ENCODE measurements at regions not wholly inside any gene's neighbourhood (a gene's known extent, or its start where the extent isn't known, plus 50 kb on each side); places are given as distances from the start of the nearest gene placed in this dataset.
"Not testable (repeated sequence)": the region's sequence is repeated elsewhere in the genome, so short reads cannot be mapped to it uniquely, and the experiment has no call there.

GRCh38 chr3:67244130-67244529, 246.0 kb downstream of the KBTBD8 start:
- H3K9me3 ChIP-seq (replicated peaks; ENCODE audit: insufficient read depth, low read length): no peaks in the 10 kb centered on the region
- H3F3A ChIP-seq (ENCODE audit: insufficient read depth, low read length): no peaks in the 10 kb centered on the region
- no peaks in the 10 kb centered on the region for H4K20me1 ChIP-seq (ENCODE audit: insufficient read depth, low read length)
- no peak overlapping the region for H3K4me3 ChIP-seq (ENCODE audit: low read length)
- no peak overlapping the region for H3K4me2 ChIP-seq (ENCODE audit: low read depth, low read length)
- no peaks in the 10 kb centered on the region for H3K79me2 ChIP-seq (ENCODE audit: low read length)
- H3K9ac ChIP-seq (ENCODE audit: low read length): no peak overlapping the region
- TF ChIP-seq EZH2phosphoT487 (IDR thresholded peaks at IDR 0.05; ENCODE audit: low read length) (no peak), CTCF (IDR thresholded peaks at IDR 0.05; ENCODE audit: low read length) (no peak), EZH2 (optimal IDR thresholded peaks at IDR 0.05; ENCODE audit: low read depth, low read length) (no peak)
- H3K27ac ChIP-seq (ENCODE audit: low read length): no peak overlapping the region
- H2AFZ ChIP-seq (ENCODE audit: low read length): no peak overlapping the region
- H3K4me1 ChIP-seq (ENCODE audit: low read length): no peaks in the 10 kb centered on the region
- no peaks in the 10 kb centered on the region for H3K27me3 ChIP-seq (replicated peaks; ENCODE audit: insufficient read depth, low read length)
- H3K36me3 ChIP-seq (replicated peaks; ENCODE audit: insufficient read depth, low read length): no peaks in the 10 kb centered on the region
- DNase-seq: no peak
- H3K9me2 ChIP-seq (replicated peaks; ENCODE audit: insufficient read depth, low read length): no peaks in the 10 kb centered on the region

- Histone ChIP-seq H4K20me1 (ENCODE audit: insufficient read depth, low read length) (no peaks in the 10 kb centered on the region), H2AFZ (ENCODE audit: low read length) (no peak overlapping the region), H3K36me3 (replicated peaks; ENCODE audit: insufficient read depth, low read length) (no peaks in the 10 kb centered on the region), H3K4me3 (ENCODE audit: low read length) (no peak overlapping the region), H3K9me2 (replicated peaks; ENCODE audit: insufficient read depth, low read length) (no peaks in the 10 kb centered on the region), H3K4me2 (ENCODE audit: low read depth, low read length) (no peak overlapping the region), H3K27ac (ENCODE audit: low read length) (no peak overlapping the region), H3F3A (ENCODE audit: insufficient read depth, low read length) (no peaks in the 10 kb centered on the region), H3K9me3 (replicated peaks; ENCODE audit: insufficient read depth, low read length) (no peaks in the 10 kb centered on the region), H3K4me1 (ENCODE audit: low read length) (no peaks in the 10 kb centered on the region), H3K9ac (ENCODE audit: low read length) (no peak overlapping the region), H3K27me3 (replicated peaks; ENCODE audit: insufficient read depth, low read length) (no peaks in the 10 kb centered on the region), H3K79me2 (ENCODE audit: low read length) (no peaks in the 10 kb centered on the region)
- no peak for DNase-seq
- TF ChIP-seq EZH2 (optimal IDR thresholded peaks at IDR 0.05; ENCODE audit: low read depth, low read length): no peak
- no peak for TF ChIP-seq CTCF (IDR thresholded peaks at IDR 0.05; ENCODE audit: low read length)
- no peak for TF ChIP-seq EZH2phosphoT487 (IDR thresholded peaks at IDR 0.05; ENCODE audit: low read length)
These were observed 247.4 kb downstream of the KBTBD8 start for GRCh38 chr3:67245545-67245944.

- Histone ChIP-seq H3K9ac (ENCODE audit: low read length) (no peak overlapping the region), H3K36me3 (replicated peaks; ENCODE audit: insufficient read depth, low read length) (no peaks in the 10 kb centered on the region), H3K9me3 (replicated peaks; ENCODE audit: insufficient read depth, low read length) (no peaks in the 10 kb centered on the region), H3K4me1 (ENCODE audit: low read length) (no peaks in the 10 kb centered on the region), H3K9me2 (replicated peaks; ENCODE audit: insufficient read depth, low read length) (no peaks in the 10 kb centered on the region), H3K27ac (ENCODE audit: low read length) (no peak overlapping the region), H3K4me2 (ENCODE audit: low read depth, low read length) (no peak overlapping the region), H3F3A (ENCODE audit: insufficient read depth, low read length) (no peaks in the 10 kb centered on the region), H3K79me2 (ENCODE audit: low read length) (no peaks in the 10 kb centered on the region), H2AFZ (ENCODE audit: low read length) (no peak overlapping the region), H4K20me1 (ENCODE audit: insufficient read depth, low read length) (no peaks in the 10 kb centered on the region), H3K27me3 (replicated peaks; ENCODE audit: insufficient read depth, low read length) (no peaks in the 10 kb centered on the region), H3K4me3 (ENCODE audit: low read length) (no peak overlapping the region)
- TF ChIP-seq EZH2 (optimal IDR thresholded peaks at IDR 0.05; ENCODE audit: low read depth, low read length) (no peak), CTCF (IDR thresholded peaks at IDR 0.05; ENCODE audit: low read length) (no peak), EZH2phosphoT487 (IDR thresholded peaks at IDR 0.05; ENCODE audit: low read length) (no peak)
- DNase-seq: no peak
These were observed 250.6 kb downstream of the KBTBD8 start for GRCh38 chr3:67248726-67249125.

- not testable (repeated sequence) for H3K9me3 ChIP-seq (replicated peaks; ENCODE audit: insufficient read depth, low read length); H3K9me2 ChIP-seq (replicated peaks; ENCODE audit: insufficient read depth, low read length); H3K4me3 ChIP-seq (ENCODE audit: low read length); H3F3A ChIP-seq (ENCODE audit: insufficient read depth, low read length); H3K4me2 ChIP-seq (ENCODE audit: low read depth, low read length); H3K9ac ChIP-seq (ENCODE audit: low read length); H3K36me3 ChIP-seq (replicated peaks; ENCODE audit: insufficient read depth, low read length); H2AFZ ChIP-seq (ENCODE audit: low read length); DNase-seq; H3K4me1 ChIP-seq (ENCODE audit: low read length); H3K79me2 ChIP-seq (ENCODE audit: low read length); H4K20me1 ChIP-seq (ENCODE audit: insufficient read depth, low read length); H3K27me3 ChIP-seq (replicated peaks; ENCODE audit: insufficient read depth, low read length); H3K27ac ChIP-seq (ENCODE audit: low read length)
These were observed 254.8 kb downstream of the KBTBD8 start for GRCh38 chr3:67252906-67253305.

Data from MM.1S (cell line).